HepG2 (cell line): ENCODE measurements at regions not wholly inside any gene's neighbourhood (a gene's known extent, or its start where the extent isn't known, plus 50 kb on each side); places are given as distances from the start of the nearest gene placed in this dataset.

Experiments
- ATAC-seq: fragments of 200-7000 bp; cut with Tn5 transposase; 3 replicates; pipeline ENCODE4 v1.9.1; 2020; ENCODE audit warnings: mild to moderate bottlenecking, moderate library complexity
- BruUV-seq: library from RNA; stranded (reverse); fragments of 400-500 nt; replicated peaks from 2 replicates; lab custom pipeline; 2021; lab: Mats Ljungman, UMichigan
- CTCF ChIA-PET: fragments of 300-600 bp; formaldehyde crosslinking; extraction: SDS; loops from one replicate; lab custom pipeline; 2021; ENCODE audit warnings: low total read pairs, inconsistent platforms, low intra/inter-chr PET ratio; lab: Yijun Ruan, JAX
- POLR2A ChIA-PET: fragments of 350-600 bp; sonication (Branson Sonifier 250); formaldehyde crosslinking; loops from one replicate; lab custom pipeline; 2020; ENCODE audit warnings: antibody characterized with exemption, inconsistent platforms; lab: Yijun Ruan, JAX
- DNase-seq: peaks from one replicate; pipeline ENCODE4 v3.0.0-alpha.2; 2015; ENCODE audit warnings: low spot score
- FAIRE-seq: peaks from 3 replicates; lab custom pipeline; 2011; peaks lifted over from hg19 to GRCh38; lab: Jason Lieb, UNC
- H2AFZ ChIP-seq: one replicate; pipeline ENCODE4 v1.6.1; 2011; ENCODE audit warnings: low read length, inconsistent platforms
- H3K27ac ChIP-seq: fragments of 300-600 bp; 3 replicates; pipeline ENCODE4 v1.8.0; 2011; ENCODE audit warnings: mixed run types, mild to moderate bottlenecking, mixed read lengths, low read length, inconsistent platforms; ENCODE audit not compliant: insufficient read depth; ENCODE audit errors: extremely low read length
- H3K27me3 ChIP-seq, 2 experiments: fragments of 200-600 bp in 1 of 2; 2 replicates in 1 of 2; 3 replicates in 1 of 2; pipeline versions ENCODE4 v1.6.0 to v1.8.0; 2011; ENCODE audit warnings: low read length in 2 of 2, mild to moderate bottlenecking in 2 of 2, moderate library complexity in 2 of 2, inconsistent platforms in 1 of 2; ENCODE audit not compliant: insufficient read depth in 2 of 2, control insufficient read depth in 1 of 2
- H3K36me3 ChIP-seq, 2 experiments: fragments of 200-600 bp in 1 of 2; replicated peaks in 1 of 2; 2 replicates in 1 of 2; 3 replicates in 1 of 2; pipeline versions ENCODE4 v1.5.1 to v1.8.0; 2011; ENCODE audit warnings: low read length in 2 of 2, inconsistent platforms in 1 of 2; ENCODE audit not compliant: insufficient read depth in 2 of 2, control insufficient read depth in 1 of 2
- H3K4me1 ChIP-seq: 2 replicates; pipeline ENCODE4 v1.5.1; 2012; ENCODE audit warnings: low read length, inconsistent platforms; ENCODE audit not compliant: insufficient read depth
- H3K4me2 ChIP-seq: 2 replicates; pipeline ENCODE4 v1.6.0; 2011; ENCODE audit warnings: low read depth, low read length, inconsistent platforms
- H3K4me3 ChIP-seq, 3 experiments: fragments of 200-600 bp in 1 of 3; sonication (generic), shearing (Covaris generic) in 1 of 3; replicated peaks in 1 of 3; 2 replicates each; pipeline ENCODE4 v1.5.1; 2011 to 2016; ENCODE audit warnings: low read length in 3 of 3, inconsistent platforms in 2 of 3, low read depth in 2 of 3, mild to moderate bottlenecking in 2 of 3, control low read depth in 1 of 3, mixed read lengths in 1 of 3; ENCODE audit not compliant: insufficient read depth in 1 of 3
- H3K79me2 ChIP-seq: one replicate; pipeline ENCODE4 v1.6.1; 2011; ENCODE audit warnings: low read length, inconsistent platforms; ENCODE audit not compliant: insufficient read depth
- H3K9ac ChIP-seq: 2 replicates; pipeline ENCODE4 v1.6.0; 2011; ENCODE audit warnings: mild to moderate bottlenecking, low read depth, low read length, inconsistent platforms; ENCODE audit not compliant: insufficient read depth
- H3K9me3 ChIP-seq: 2 replicates; pipeline ENCODE4 v1.5.1; 2012; ENCODE audit warnings: mild to moderate bottlenecking, low read length
- H4K20me1 ChIP-seq: 2 replicates; pipeline ENCODE4 v1.6.0; 2011; ENCODE audit warnings: inconsistent platforms, mild to moderate bottlenecking, low read length, moderate library complexity; ENCODE audit not compliant: insufficient read depth
- ARNT2 ChIP-seq: sonication (generic); formaldehyde crosslinking; IDR thresholded peaks from 2 replicates; pipeline ENCODE4 v1.8.0; 2022; ENCODE audit warnings: mild to moderate bottlenecking, low read depth, missing genetic modification reagents, moderate library complexity
- JARID2 ChIP-seq: sonication (generic); formaldehyde crosslinking; IDR thresholded peaks from 2 replicates; pipeline ENCODE4 v1.8.1; 2023; ENCODE audit warnings: missing genetic modification reagents, inconsistent platforms; ENCODE audit not compliant: insufficient replicate concordance
- MEIS1 ChIP-seq: sonication (generic); formaldehyde crosslinking; IDR thresholded peaks from 2 replicates; pipeline ENCODE4 v1.9.0; 2021; ENCODE audit warnings: mild to moderate bottlenecking, missing genetic modification reagents, moderate library complexity, borderline replicate concordance
- MTF2 ChIP-seq: sonication (generic); formaldehyde crosslinking; IDR thresholded peaks from 2 replicates; pipeline ENCODE4 v1.5.0; 2020; ENCODE audit warnings: missing genetic modification reagents, borderline replicate concordance
- NR2F6 ChIP-seq, 2 experiments: IDR thresholded peaks; 2 replicates each; pipeline ENCODE4 v1.6.1; 2016; ENCODE audit warnings: antibody characterized with exemption in 1 of 2, mild to moderate bottlenecking in 1 of 2
- ZNF234 ChIP-seq: sonication (generic); formaldehyde crosslinking; conservative IDR thresholded peaks from 2 replicates; pipeline ENCODE4 v1.5.1; 2020; ENCODE audit warnings: mild to moderate bottlenecking, missing genetic modification reagents
- ZNF513 ChIP-seq: sonication (generic); formaldehyde crosslinking; conservative IDR thresholded peaks from 2 replicates; pipeline ENCODE4 v1.5.0; 2020; ENCODE audit warnings: missing genetic modification reagents
- WGBS: methylation state at CpG from one replicate; pipeline ENCODE4 v1.1.6; 2017; ENCODE audit warnings: low lambda C conversion rate; 5-methylcytosine and 5-hydroxymethylcytosine counted together
- in situ Hi-C: cut with HindIII; loops from 2 replicates; pipeline ENCODE4 v1.10.0; 2017; ENCODE audit warnings: low pct_unique_long_range_greater_than_20kb; ENCODE audit not compliant: extremely low pct_ligation_motif_present
- intact Hi-C: fragments of 100-400 bp; cut with micrococcal nuclease; formaldehyde crosslinking; loops from one replicate; pipeline ENCODE4 v1.10.0; 2022; ENCODE audit not compliant: unreplicated experiment
- TF ChIP-seq, protein P1 (sequence below): sonication (generic); formaldehyde crosslinking; IDR thresholded peaks from 2 replicates; pipeline ENCODE4 v1.4.0; 2020; ENCODE audit warnings: missing genetic modification reagents
- TF ChIP-seq, protein P2 (sequence below): sonication (generic); formaldehyde crosslinking; IDR thresholded peaks from 2 replicates; pipeline ENCODE4 v1.5.0; 2020; ENCODE audit warnings: mild to moderate bottlenecking, missing genetic modification reagents

DNA sequence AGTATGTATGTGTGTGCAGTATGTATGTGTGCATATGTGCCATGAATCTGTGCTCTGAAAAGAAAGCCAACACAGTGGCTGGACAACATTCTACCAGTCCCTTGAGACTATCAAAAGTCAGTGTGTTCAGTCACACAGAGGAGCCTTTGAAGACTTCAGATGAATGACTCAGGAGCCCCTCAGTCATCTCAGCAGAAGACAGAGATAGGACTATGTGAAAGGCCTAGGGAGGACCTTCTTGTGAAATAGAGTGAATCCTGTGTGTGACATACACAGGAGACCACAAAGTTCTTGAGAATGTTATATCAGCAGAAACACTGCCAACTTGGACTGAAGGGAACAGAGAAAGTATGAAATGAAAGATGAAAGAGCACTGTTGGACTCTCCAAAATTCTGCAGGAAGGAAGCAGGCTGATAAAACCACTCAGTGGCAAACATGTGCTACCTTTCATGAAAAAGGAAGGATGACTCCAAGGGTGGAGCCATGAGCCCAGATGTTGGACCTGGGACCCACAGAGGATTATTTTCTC, 108.4 kb downstream of the METRNL start:
- Histone ChIP-seq H3K4me3 (no peak overlapping the region), H4K20me1 (no peaks in the 10 kb centered on the region), H3K4me2 (no peak overlapping the region), H3K9me3 (peaks cover 6% of the 10 kb centered on the region; the same call in 1 of the 2 replicates)
- no TSS peak for BruUV-seq
- intact Hi-C loops, result no loop called here
- TF ChIP-seq MTF2 (CRISPR knock-in tag) (no peak), ZNF234 (CRISPR knock-in tag) (peak; percentile 91; the same call in 1 of the 2 replicates)
- TF ChIP-seq, all 625 proteins: peak for 1
- FAIRE-seq (peak; percentile 51), ATAC-seq (no peak), DNase-seq (no peak)
- in situ Hi-C loops, result no loop called here
- H3K9ac ChIP-seq, result no peak overlapping the region
- H2AFZ ChIP-seq, result no peak overlapping the region
- no peak overlapping the region for H3K27ac ChIP-seq
- H3K4me1 ChIP-seq, result peaks cover 17% of the 10 kb centered on the region
- H3K79me2 ChIP-seq, result no peaks in the 10 kb centered on the region
- no peaks in the 10 kb centered on the region for H3K36me3 ChIP-seq
- H3K27me3 ChIP-seq, result peaks cover 2 to 58% of the 10 kb centered on the region in 2 experiments; a peak in 4 of 5 replicates
- CTCF ChIA-PET, result no interaction called here
- POLR2A ChIA-PET, result no interaction called here

- H3K36me3 ChIP-seq, result no peaks in the 10 kb centered on the region
- POLR2A ChIA-PET, result interaction anchor here (1.0 kb wide), 1 partner anchor 38 kb away, joined by 3 read pairs; no protein-coding TSS in a partner anchor
- H3K4me2 ChIP-seq, result no peak overlapping the region
- ATAC-seq, result peak; percentile 92
- peaks cover 6% of the 10 kb centered on the region; the same call in 1 of the 2 replicates for H3K9me3 ChIP-seq
- peaks cover 17% of the 10 kb centered on the region for H3K4me1 ChIP-seq
- 48% methylated on average over 22 of the region's 26 CpGs for WGBS
- no peaks in the 10 kb centered on the region; the same call in 1 of the 2 replicates for H4K20me1 ChIP-seq
- BruUV-seq, result no TSS peak
- no peak overlapping the region for H3K27ac ChIP-seq
- H3K27me3 ChIP-seq, result peaks cover 2 to 51% of the 10 kb centered on the region in 2 experiments; a peak in 4 of 5 replicates
- no peaks in the 10 kb centered on the region for H3K79me2 ChIP-seq
- no peak overlapping the region for H2AFZ ChIP-seq
- in situ Hi-C loops, result no loop called here
- peak; percentile 60 for DNase-seq
- intact Hi-C loops, result no loop called here
- FAIRE-seq, result peak; percentile 86
- no peak overlapping the region for H3K4me3 ChIP-seq
- no peak overlapping the region for H3K9ac ChIP-seq
- CTCF ChIA-PET, result no interaction called here
- no peak for TF ChIP-seq ZNF513
- TF ChIP-seq MEIS1 (CRISPR knock-in tag), result 0 out of 2 replicates have a peak, but pooled peaks have one; percentile 53
- TF ChIP-seq, protein P1, sequence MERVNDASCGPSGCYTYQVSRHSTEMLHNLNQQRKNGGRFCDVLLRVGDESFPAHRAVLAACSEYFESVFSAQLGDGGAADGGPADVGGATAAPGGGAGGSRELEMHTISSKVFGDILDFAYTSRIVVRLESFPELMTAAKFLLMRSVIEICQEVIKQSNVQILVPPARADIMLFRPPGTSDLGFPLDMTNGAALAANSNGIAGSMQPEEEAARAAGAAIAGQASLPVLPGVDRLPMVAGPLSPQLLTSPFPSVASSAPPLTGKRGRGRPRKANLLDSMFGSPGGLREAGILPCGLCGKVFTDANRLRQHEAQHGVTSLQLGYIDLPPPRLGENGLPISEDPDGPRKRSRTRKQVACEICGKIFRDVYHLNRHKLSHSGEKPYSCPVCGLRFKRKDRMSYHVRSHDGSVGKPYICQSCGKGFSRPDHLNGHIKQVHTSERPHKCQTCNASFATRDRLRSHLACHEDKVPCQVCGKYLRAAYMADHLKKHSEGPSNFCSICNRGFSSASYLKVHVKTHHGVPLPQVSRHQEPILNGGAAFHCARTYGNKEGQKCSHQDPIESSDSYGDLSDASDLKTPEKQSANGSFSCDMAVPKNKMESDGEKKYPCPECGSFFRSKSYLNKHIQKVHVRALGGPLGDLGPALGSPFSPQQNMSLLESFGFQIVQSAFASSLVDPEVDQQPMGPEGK (CRISPR knock-in tag), result 0 out of 2 replicates have a peak, but pooled peaks have one; percentile 22
- TF ChIP-seq, protein P2, sequence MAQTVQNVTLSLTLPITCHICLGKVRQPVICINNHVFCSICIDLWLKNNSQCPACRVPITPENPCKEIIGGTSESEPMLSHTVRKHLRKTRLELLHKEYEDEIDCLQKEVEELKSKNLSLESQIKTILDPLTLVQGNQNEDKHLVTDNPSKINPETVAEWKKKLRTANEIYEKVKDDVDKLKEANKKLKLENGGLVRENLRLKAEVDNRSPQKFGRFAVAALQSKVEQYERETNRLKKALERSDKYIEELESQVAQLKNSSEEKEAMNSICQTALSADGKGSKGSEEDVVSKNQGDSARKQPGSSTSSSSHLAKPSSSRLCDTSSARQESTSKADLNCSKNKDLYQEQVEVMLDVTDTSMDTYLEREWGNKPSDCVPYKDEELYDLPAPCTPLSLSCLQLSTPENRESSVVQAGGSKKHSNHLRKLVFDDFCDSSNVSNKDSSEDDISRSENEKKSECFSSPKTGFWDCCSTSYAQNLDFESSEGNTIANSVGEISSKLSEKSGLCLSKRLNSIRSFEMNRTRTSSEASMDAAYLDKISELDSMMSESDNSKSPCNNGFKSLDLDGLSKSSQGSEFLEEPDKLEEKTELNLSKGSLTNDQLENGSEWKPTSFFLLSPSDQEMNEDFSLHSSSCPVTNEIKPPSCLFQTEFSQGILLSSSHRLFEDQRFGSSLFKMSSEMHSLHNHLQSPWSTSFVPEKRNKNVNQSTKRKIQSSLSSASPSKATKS (CRISPR knock-in tag), result peak; percentile 82; the same call in 1 of the 2 replicates
- peak; percentile 59; the same call in 1 of the 2 replicates for TF ChIP-seq ARNT2
- TF ChIP-seq JARID2, result no peak
- peak; percentile 74 for TF ChIP-seq NR2F6 (IDR thresholded peaks at IDR 0.05)
- peak; percentile 71 for TF ChIP-seq NR2F6 (CRISPR knock-in tag; IDR thresholded peaks at IDR 0.05)
Observed at GRCh38 chr17:83189044-83190003, 109.9 kb downstream of the METRNL start.
